Right lung (tissue), 2 donors: ENCODE measurements at regions not wholly inside any gene's neighbourhood (a gene's known extent, or its start where the extent isn't known, plus 50 kb on each side); places are given as distances from the start of the nearest gene placed in this dataset.
"Not testable (repeated sequence)": the region's sequence is repeated elsewhere in the genome, so short reads cannot be mapped to it uniquely, and the experiment has no call there.

Source experiments
- DNase-seq, 2 donors: peaks; one replicate each; pipeline ENCODE4 v3.0.0-alpha.2; 2013

GRCh38 chr6:18527836-18528743 lies 140.9 kb downstream of the RNF144B start:
- no peak for DNase-seq

- DNase-seq, result no peak
These were observed 143.1 kb downstream of the RNF144B start for GRCh38 chr6:18530201-18530600.

- no peak for DNase-seq
These were observed 145.0 kb downstream of the RNF144B start for GRCh38 chr6:18532139-18532538.

GRCh38 chr6:18533793-18534192 lies 146.6 kb downstream of the RNF144B start:
- no peak for DNase-seq

GRCh38 chr6:18536591-18537055 lies 149.5 kb downstream of the RNF144B start:
- no peak for DNase-seq

- no peak for DNase-seq
These were observed 151.2 kb downstream of the RNF144B start for GRCh38 chr6:18538315-18538714.

- no peak for DNase-seq
These were observed 155.9 kb downstream of the RNF144B start for GRCh38 chr6:18543051-18543450.

GRCh38 chr6:18545142-18545541 lies 158.0 kb downstream of the RNF144B start:
- not testable (repeated sequence) for DNase-seq

GRCh38 chr6:18545726-18546125 lies 158.6 kb downstream of the RNF144B start:
- no peak for DNase-seq

- no peak for DNase-seq
These were observed 163.0 kb downstream of the RNF144B start for GRCh38 chr6:18550119-18550518.

- no peak for DNase-seq
These were observed 164.1 kb downstream of the RNF144B start for GRCh38 chr6:18551228-18551627.

DNA sequence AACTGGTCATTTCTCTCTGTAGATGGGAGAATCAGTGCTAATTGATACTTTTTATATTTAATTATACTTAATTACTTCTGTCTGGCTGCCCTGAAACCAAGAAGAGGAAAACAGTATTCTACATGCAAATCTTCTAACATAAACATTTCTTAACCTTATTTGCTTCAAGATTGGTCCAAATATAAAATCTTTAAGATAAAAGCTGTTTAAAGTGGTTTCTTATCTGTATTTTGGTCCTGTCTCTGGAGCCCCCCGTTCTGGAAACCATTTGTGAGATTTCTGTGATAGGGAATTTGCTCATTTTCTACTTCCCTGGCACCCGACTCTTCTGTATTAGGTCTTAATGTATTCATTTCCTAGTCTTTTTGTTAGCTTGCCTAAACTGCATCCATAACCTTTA lies 168.6 kb downstream of the RNF144B start:
- no peak for DNase-seq

DNA sequence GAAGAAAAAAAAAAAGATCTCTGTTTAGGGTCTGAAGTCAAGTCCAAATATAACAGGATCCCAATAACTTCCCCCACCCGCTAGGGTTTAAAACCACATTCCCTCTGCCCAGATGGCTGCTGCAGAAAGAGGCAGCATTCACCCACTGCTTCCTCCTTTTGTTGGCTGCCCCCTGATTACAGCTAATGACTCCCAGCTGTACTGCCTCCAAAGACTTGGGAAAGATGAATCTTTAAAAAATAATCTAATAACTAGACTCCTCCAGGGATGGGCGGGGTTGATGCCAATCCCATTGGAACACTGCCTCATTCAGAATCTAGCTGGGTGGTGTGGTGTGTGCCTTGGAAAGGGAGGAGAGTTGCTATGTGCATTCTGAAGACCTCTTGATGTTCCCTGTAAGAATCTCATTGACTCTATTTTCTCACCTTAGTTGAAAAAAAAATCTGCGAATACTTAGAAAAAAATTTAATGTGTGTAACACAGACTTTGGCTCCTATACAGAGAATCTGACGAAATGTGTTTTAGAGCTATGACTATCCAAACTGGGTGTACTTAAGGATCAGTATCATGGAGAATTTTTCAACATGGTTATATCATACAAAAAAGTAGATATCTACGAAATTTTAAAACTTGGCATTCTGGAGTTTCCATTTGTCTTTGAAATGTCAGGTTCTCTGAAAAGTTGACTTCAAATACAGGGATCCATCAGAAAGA lies 174.0 kb downstream of the RNF144B start:
- DNase-seq, result no peak

GRCh38 chr6:18562726-18563125 lies 175.6 kb downstream of the RNF144B start:
- no peak for DNase-seq

DNA sequence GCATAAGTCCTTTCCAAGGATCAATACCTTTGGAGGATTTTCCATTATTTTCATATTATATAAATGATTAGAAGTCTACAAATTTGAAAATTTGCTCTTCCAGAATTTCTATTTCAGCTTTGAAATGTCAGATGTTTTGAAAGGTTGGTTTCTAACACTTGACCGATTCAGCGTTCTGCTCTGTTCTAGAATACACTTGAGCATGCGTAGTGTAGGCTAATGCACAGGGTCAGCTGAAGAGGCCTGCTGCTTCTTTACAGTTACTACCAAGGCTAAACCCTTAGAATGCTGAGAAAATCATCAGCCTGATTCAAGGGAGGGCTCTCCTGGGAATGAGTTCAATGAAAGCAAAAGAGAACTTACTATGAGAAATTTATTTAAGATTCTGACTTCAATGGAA lies 177.6 kb downstream of the RNF144B start:
- no peak for DNase-seq

- no peak for DNase-seq
These were observed 178.1 kb downstream of the RNF144B start for GRCh38 chr6:18565231-18565630.

DNA sequence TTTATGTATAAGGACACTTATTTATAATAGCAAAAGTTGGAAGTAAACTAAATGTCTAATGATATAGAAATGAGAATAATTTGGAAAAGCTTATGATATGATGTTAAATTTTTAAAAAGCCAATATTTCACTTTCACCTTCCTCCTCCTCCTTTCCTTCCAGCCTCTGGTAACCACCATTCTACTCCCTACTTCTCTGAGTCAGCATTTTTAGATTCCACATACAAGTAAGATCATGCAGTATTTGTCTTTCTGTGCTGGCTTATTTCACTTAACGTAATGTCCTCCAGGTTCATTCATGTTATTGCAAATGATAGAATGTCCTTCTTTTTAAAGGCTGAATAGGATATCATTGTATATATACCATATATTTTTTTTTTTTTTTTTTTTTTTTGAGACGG lies 180.2 kb downstream of the RNF144B start:
- DNase-seq, result no peak

DNA sequence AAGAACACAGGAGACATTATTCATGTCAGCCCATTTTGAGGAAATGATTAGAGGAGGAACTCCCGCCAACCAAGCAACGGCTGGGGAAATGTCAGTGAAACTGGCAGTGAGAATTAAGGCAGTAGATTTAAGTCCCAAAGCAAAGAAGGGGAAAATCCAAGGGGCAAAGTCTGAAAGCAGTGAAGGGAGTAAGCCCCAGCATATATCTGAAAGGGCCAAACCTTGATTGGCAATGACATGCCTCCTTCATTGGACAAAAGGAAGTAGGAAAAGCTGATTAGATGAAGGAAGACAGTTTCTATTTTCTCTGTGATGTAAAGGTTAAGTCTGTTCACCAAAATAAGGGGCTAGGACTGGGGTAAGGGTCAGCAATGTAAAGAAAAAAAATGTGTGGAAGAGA lies 190.3 kb downstream of the RNF144B start:
- no peak for DNase-seq

DNA sequence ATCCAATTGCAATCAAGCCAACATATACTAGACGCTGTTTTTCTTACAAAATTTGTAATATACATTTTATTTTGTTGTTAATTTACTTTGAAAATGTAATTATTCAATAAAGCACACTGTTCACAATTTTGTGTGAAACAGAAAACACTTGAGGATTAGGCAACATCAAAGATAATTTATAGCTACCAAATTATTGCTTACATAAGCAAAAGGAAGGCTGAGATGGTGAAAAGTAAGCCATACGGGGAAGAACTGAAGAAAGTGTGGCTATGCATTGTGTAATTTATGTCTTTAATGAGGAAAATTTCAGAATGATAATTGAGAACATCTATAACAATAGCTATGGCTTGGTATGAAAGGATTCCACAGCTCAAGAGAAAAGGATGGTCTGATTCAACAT lies 192.0 kb downstream of the RNF144B start:
- DNase-seq, result no peak

DNA sequence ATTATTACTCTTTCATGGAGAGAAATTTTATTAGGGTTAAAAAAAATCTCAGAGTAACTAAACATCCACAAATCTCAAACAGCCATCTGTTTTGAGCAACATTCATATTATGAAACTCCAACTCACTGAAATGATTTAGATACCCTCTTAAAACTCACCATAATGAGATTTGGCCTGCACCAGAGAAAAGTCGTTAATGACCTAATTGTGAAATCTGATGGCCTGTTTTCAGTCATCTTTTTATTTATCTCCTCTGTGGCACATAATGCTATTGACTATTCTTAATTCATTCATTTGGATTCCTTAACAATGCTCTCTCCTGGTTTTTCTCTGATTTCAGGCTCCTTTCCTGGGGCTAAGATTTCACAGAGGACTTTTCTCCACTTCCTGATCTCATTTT lies 192.7 kb downstream of the RNF144B start:
- DNase-seq, result no peak

- no peak for DNase-seq
These were observed 197.2 kb downstream of the RNF144B start for GRCh38 chr6:18584372-18584771.

DNA sequence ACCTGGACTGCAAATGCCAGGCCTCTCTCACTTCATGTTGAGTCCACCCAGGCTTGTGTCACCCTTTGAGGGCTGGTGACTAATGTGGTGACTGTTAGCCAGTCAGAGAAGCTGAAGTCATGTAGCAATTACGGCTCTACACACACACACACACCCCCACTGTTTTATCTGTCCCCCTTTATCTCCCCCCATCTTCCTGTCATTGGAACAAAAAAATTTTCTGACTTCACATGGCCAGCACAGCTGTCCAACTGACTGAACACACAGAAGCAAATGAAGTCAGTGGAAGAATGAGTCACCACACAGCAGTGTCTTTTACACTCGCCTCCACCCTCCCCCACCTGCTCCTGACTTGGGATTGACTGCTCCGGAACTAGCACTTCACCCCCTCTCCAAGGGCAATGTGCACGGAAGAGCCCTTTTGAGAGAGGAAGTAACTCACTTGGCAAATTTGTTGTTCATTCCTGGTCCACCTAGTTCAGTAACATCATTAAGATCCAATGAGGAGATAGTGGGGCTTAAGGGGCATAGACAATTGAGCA lies 198.0 kb downstream of the RNF144B start:
- DNase-seq, result no peak

DNA sequence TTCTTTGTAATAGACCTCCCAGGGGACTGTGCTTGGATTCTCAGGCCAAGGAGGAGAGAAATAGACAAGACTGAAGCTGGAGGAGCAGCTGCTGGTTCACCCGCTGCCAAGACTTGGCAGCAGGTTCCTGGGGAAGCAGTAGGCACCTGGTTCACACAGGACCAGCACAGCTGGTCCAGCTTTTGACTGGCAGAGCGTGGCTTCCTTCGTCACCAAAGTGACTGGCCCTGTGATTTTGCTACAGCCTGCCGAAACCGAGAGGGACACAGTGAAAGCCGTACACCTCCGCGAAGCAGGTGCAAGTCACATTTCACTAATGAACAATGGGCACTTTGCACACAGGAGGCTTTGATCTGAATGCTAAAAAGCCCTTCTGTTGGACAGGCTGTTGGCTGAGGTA lies 199.0 kb downstream of the RNF144B start:
- no peak for DNase-seq
